GM10248 (cell line): ENCODE measurements at regions not wholly inside any gene's neighbourhood (a gene's known extent, or its start where the extent isn't known, plus 50 kb on each side); places are given as distances from the start of the nearest gene placed in this dataset.

ENCODE experiments used
- CTCF ChIA-PET: fragments of 300-600 bp; sonication (Branson Sonifier 250); formaldehyde crosslinking; extraction: SDS; loops from one replicate; lab custom pipeline; 2021; ENCODE audit warnings: antibody characterized with exemption; lab: Yijun Ruan, JAX
- POLR2A ChIA-PET: fragments of 350-650 bp; sonication (Branson Sonifier 250); formaldehyde crosslinking; extraction: SDS; loops from one replicate; lab custom pipeline; 2020; ENCODE audit warnings: antibody characterized with exemption; lab: Yijun Ruan, JAX
- DNase-seq: peaks from one replicate; pipeline ENCODE4 v3.0.0; 2012; ENCODE audit errors: extremely low spot score
- TF ChIP-seq, protein P1 (sequence below): IDR thresholded peaks from 2 replicates; pipeline ENCODE4 v1.5.1; 2012; ENCODE audit warnings: mild to moderate bottlenecking, low read depth; ENCODE audit errors: extremely low read depth, missing control alignments, control extremely low read depth

DNA sequence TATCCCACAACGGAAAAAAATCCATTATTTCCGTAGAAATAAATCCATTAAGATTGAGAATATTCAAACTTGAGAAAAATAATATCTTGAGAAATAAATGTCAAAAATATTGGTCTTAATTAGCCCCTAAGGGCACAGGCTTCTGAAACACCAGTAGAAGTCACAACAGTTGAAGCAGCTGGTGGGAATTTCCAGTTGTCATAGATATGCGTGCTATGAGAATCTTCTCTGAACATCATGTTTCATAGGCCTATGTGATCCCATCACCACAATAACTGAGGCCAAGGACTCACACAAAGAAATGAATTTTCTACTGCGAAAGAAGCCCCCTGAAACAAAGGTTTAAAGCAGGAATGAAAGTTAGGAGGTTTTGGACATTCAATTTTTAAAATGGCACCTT is 292.0 kb downstream of the DTHD1 start:
- POLR2A ChIA-PET, result no interaction called here

DNA sequence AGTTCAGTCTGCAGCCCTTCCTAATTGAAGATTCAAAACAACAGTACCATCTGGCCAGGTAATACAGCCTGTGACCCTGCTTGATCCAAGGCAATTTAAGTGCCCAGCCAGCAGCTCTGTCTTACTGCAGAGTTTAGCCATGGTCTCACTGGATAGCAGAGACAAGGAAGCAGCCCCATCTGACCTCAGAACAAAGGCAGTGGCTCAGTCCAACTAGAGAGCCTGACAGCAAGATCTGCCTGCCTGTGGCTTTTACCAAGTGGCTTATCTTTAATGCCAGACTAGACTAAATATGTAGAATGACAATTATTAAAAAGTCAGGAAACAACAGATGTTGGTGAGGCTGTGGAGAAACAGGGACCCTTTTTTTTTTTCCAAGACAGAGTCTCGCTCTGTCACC is 293.4 kb downstream of the DTHD1 start:
- TF ChIP-seq, protein P1, sequence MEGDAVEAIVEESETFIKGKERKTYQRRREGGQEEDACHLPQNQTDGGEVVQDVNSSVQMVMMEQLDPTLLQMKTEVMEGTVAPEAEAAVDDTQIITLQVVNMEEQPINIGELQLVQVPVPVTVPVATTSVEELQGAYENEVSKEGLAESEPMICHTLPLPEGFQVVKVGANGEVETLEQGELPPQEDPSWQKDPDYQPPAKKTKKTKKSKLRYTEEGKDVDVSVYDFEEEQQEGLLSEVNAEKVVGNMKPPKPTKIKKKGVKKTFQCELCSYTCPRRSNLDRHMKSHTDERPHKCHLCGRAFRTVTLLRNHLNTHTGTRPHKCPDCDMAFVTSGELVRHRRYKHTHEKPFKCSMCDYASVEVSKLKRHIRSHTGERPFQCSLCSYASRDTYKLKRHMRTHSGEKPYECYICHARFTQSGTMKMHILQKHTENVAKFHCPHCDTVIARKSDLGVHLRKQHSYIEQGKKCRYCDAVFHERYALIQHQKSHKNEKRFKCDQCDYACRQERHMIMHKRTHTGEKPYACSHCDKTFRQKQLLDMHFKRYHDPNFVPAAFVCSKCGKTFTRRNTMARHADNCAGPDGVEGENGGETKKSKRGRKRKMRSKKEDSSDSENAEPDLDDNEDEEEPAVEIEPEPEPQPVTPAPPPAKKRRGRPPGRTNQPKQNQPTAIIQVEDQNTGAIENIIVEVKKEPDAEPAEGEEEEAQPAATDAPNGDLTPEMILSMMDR, result no peak
- ChIA-PET POLR2A (no interaction called here), CTCF (no interaction called here)
- no peak for DNase-seq

More for the DNA sequence above, 292.0 kb downstream of the DTHD1 start:
- CTCF ChIA-PET, result interaction anchor here (0.8 to 2.1 kb wide), 2 partner anchors 30 to 58 kb away, joined by 3 to 5 read pairs; no protein-coding TSS in a partner anchor
- TF ChIP-seq, protein P1, result no peak
- DNase-seq, result no peak

DNA sequence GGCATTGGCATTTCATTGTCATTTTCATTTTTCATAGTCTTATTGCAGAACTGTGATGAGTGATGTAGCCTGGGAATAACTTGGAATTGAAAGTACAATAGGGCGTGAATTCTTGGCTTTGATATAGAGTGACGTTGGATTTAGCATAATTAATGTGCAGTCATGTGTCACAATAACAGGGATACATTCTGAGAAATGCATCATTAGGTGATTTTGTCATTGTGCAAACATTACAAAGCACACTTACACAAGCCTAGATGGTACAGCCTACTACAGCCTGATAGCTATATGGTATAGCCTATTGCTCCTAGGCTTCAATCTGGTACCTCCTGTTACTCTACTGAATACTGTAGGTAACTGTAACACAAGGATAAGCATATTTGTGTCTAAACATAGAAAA is 300.8 kb downstream of the DTHD1 start:
- DNase-seq, result no peak
- ChIA-PET POLR2A (no interaction called here), CTCF (no interaction called here)
- TF ChIP-seq, protein P1, result no peak

DNA sequence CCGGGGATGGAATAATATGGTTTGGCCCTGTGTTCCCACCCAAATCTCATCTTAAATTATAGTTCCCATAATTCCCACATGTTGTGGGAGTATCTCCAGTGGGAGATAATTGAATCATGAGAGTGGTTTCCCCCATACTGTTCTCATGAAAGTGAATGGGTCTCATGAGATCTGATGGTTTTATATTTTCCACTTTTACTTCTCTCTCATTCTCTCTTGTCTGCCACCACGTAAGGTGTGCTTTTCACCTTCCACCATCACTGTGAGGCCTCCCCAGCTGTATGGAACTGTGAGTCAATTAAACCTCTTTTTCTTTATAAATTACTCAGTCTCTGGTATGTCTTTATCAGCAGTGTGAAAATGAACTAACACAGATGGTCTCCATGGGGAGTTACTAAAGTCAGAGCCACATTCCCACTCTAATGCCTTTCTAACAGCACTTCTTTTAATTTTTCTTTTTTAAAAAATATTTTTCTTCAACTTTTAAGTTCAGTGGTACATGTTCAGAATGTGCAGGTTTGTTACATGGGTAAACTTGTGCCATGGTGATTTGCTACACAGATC is 306.6 kb downstream of the DTHD1 start:
- TF ChIP-seq, protein P1, result no peak
- CTCF ChIA-PET, result interaction anchor here (1.4 kb wide), 1 partner anchor 11 kb away, joined by 4 read pairs; no protein-coding TSS in a partner anchor

DNA sequence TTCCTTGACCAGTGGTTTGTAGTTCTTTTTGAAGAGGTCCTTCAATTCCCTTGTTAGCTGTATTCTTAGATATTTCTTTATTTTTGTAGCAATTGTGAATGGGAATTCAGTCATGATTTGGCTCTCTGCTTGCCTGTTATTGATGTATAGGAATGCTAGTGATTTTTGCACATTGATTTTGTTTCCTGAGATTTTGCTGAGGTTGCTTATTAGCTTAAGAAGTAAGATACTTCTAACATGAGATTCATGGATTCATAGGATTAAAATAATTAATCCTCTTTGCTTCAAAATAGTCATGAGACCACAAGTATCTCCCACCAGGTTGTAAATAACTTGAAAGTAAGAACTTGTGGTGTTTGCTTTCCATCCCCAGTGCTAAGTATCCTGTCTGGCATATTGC is 308.9 kb downstream of the DTHD1 start:
- TF ChIP-seq, protein P1, result no peak
- ChIA-PET CTCF (no interaction called here), POLR2A (no interaction called here)
- DNase-seq, result no peak

More for the DNA sequence above, 306.6 kb downstream of the DTHD1 start:
- POLR2A ChIA-PET, result no interaction called here
- no peak for DNase-seq

DNA sequence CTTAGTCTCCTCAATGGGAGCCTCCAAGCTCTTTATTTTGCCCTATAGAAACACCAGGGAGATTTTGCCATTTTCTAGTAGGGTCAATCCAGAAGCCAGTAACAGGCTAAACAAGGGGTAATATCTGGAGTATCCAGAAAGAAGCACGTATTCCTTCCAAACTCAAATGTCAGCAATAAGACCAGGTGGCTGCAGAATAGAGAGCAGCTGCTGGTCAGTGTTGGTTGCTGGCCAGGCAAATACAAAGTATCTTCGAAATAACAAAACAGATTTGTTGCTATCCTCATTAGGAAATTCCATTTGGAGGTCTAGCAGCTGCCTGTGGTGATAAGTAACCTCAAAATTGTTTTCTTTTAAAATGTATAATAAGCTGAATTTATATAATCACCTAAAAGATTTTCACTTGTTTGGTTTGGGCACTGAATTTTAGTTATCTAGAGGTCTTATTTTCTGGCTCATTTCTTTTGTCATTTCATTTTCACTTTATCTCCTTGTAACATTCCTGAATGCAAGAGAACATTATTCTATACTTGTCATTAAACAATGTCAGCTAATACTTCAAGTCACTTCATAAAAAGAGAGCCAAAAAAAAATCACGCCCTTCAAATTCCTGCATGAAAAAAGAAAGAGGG is 320.6 kb downstream of the DTHD1 start:
- DNase-seq, result no peak
- TF ChIP-seq, protein P1, result no peak
- CTCF ChIA-PET, result interaction anchor here (1.6 kb wide), 1 partner anchor 49 kb away, joined by 3 read pairs; no protein-coding TSS in a partner anchor
- POLR2A ChIA-PET, result no interaction called here

DNA sequence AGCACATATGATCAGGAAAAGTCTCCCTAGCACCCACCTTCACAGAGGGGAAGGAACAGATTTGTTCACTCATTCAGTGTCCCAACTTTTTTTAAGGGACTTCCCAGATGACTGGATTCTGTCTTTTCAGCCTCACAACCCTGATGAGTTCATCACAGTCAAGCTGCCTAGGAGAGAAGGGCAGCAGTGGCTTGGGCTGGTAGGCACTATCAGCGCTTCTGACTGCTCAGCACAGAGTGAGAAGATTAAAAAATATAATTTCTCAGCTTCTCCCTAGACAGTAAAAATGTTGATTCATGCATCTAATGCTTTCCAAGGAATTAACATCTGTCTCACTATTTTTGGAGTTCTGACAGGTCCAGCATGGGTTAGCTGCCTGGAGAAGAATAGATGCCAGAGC is 328.2 kb downstream of the DTHD1 start:
- TF ChIP-seq, protein P1, result no peak
- ChIA-PET CTCF (no interaction called here), POLR2A (no interaction called here)
- no peak for DNase-seq
